Left hindlimb (tissue), 1 donor: ENCODE measurements at regions not wholly inside any gene's neighbourhood (a gene's known extent, or its start where the extent isn't known, plus 50 kb on each side); places are given as distances from the start of the nearest gene placed in this dataset.
"Not testable (repeated sequence)": the region's sequence is repeated elsewhere in the genome, so short reads cannot be mapped to it uniquely, and the experiment has no call there.

Experiments used
- DNase-seq: peaks from one replicate; pipeline ENCODE4 v3.0.0-alpha.2; 2018

GRCh38 chr4:165548702-165549101, 169.9 kb downstream of the CPE start:
- DNase-seq = no peak

- DNase-seq = no peak
Measured at GRCh38 chr4:165553221-165553810, 174.5 kb downstream of the CPE start.

GRCh38 chr4:165555302-165555701, 176.5 kb downstream of the CPE start:
- DNase-seq = no peak

- DNase-seq = no peak
Measured at GRCh38 chr4:165556383-165556782, 177.6 kb downstream of the CPE start.

- no peak for DNase-seq
Measured at GRCh38 chr4:165560941-165561340, 182.1 kb downstream of the CPE start.

GRCh38 chr4:165563851-165564250, 185.0 kb downstream of the CPE start:
- DNase-seq = no peak

- DNase-seq = no peak
Measured at GRCh38 chr4:165569031-165569430, 190.2 kb downstream of the CPE start.

- not testable (repeated sequence) for DNase-seq
Measured at GRCh38 chr4:165571476-165571875, 192.7 kb downstream of the CPE start.

GRCh38 chr4:165580351-165580905, 201.6 kb downstream of the CPE start:
- no peak for DNase-seq

GRCh38 chr4:165583341-165583740, 204.5 kb downstream of the CPE start:
- DNase-seq = no peak

GRCh38 chr4:165584916-165585315, 206.1 kb downstream of the CPE start:
- DNase-seq = no peak

- no peak for DNase-seq
Measured at GRCh38 chr4:165588534-165589315, 209.9 kb downstream of the CPE start.

- peak; percentile 38 for DNase-seq
Measured at GRCh38 chr4:165592386-165592785, 213.6 kb downstream of the CPE start.

GRCh38 chr4:165597581-165598480, 219.0 kb downstream of the CPE start:
- DNase-seq = no peak

- DNase-seq = no peak
Measured at GRCh38 chr4:165600959-165601683, 222.3 kb downstream of the CPE start.

- no peak for DNase-seq
Measured at GRCh38 chr4:165602621-165603020, 223.8 kb downstream of the CPE start.

- no peak for DNase-seq
Measured at GRCh38 chr4:165604181-165604580, 225.4 kb downstream of the CPE start.

GRCh38 chr4:165605811-165606210, 227.0 kb downstream of the CPE start:
- no peak for DNase-seq

GRCh38 chr4:165606465-165607205, 227.8 kb downstream of the CPE start:
- DNase-seq = no peak

- no peak for DNase-seq
Measured at GRCh38 chr4:165609653-165610052, 230.8 kb downstream of the CPE start.

- no peak for DNase-seq
Measured at GRCh38 chr4:165610679-165611437, 232.1 kb downstream of the CPE start.
